ENCODE measurements at regions not wholly inside any gene's neighbourhood (a gene's known extent, or its start where the extent isn't known, plus 50 kb on each side); places are given as distances from the start of the nearest gene placed in this dataset.

GRCh38 chr2:8563814-8564474 lies 117.9 kb upstream of the ID2 start:
- Mint-ChIP-seq H3K4me3 (no peak overlapping the region), H3K27me3 (ENCODE audit: insufficient read depth) (peaks cover 18% of the 10 kb centered on the region), H3K27ac (no peak overlapping the region), H3K9me3 (peaks cover 1% of the 10 kb centered on the region; the same call in 1 of the 2 replicates), H3K4me1 (ENCODE audit: low read depth) (no peaks in the 10 kb centered on the region), H3K36me3 (ENCODE audit: low read depth) (no peaks in the 10 kb centered on the region)
- TF ChIP-seq, protein P1, sequence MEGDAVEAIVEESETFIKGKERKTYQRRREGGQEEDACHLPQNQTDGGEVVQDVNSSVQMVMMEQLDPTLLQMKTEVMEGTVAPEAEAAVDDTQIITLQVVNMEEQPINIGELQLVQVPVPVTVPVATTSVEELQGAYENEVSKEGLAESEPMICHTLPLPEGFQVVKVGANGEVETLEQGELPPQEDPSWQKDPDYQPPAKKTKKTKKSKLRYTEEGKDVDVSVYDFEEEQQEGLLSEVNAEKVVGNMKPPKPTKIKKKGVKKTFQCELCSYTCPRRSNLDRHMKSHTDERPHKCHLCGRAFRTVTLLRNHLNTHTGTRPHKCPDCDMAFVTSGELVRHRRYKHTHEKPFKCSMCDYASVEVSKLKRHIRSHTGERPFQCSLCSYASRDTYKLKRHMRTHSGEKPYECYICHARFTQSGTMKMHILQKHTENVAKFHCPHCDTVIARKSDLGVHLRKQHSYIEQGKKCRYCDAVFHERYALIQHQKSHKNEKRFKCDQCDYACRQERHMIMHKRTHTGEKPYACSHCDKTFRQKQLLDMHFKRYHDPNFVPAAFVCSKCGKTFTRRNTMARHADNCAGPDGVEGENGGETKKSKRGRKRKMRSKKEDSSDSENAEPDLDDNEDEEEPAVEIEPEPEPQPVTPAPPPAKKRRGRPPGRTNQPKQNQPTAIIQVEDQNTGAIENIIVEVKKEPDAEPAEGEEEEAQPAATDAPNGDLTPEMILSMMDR (IDR thresholded peaks at IDR 0.05) = no peak
- DNase-seq = no peak

- TF ChIP-seq, protein P1 (IDR thresholded peaks at IDR 0.05) = no peak
- DNase-seq = no peak
- no peaks in the 10 kb centered on the region for H3K4me1 Mint-ChIP-seq (ENCODE audit: low read depth)
- no peak overlapping the region for H3K27ac Mint-ChIP-seq
- H3K9me3 Mint-ChIP-seq = no peaks in the 10 kb centered on the region; the same call in 1 of the 2 replicates
- no peaks in the 10 kb centered on the region for H3K36me3 Mint-ChIP-seq (ENCODE audit: low read depth)
- H3K4me3 Mint-ChIP-seq = no peak overlapping the region
- peaks cover 22% of the 10 kb centered on the region for H3K27me3 Mint-ChIP-seq (ENCODE audit: insufficient read depth)
Measured at GRCh38 chr2:8564475-8564874, 117.4 kb upstream of the ID2 start.

- H3K4me1 Mint-ChIP-seq (ENCODE audit: low read depth) = no peaks in the 10 kb centered on the region
- H3K27me3 Mint-ChIP-seq (ENCODE audit: insufficient read depth) = peaks cover 23% of the 10 kb centered on the region
- no peaks in the 10 kb centered on the region for H3K36me3 Mint-ChIP-seq (ENCODE audit: low read depth)
- TF ChIP-seq, protein P1 (IDR thresholded peaks at IDR 0.05) = no peak
- H3K9me3 Mint-ChIP-seq = no peaks in the 10 kb centered on the region; the same call in 1 of the 2 replicates
- H3K4me3 Mint-ChIP-seq = no peak overlapping the region
- H3K27ac Mint-ChIP-seq = no peak overlapping the region
- no peak for DNase-seq
Measured at GRCh38 chr2:8565399-8566154, 116.3 kb upstream of the ID2 start.

DNA sequence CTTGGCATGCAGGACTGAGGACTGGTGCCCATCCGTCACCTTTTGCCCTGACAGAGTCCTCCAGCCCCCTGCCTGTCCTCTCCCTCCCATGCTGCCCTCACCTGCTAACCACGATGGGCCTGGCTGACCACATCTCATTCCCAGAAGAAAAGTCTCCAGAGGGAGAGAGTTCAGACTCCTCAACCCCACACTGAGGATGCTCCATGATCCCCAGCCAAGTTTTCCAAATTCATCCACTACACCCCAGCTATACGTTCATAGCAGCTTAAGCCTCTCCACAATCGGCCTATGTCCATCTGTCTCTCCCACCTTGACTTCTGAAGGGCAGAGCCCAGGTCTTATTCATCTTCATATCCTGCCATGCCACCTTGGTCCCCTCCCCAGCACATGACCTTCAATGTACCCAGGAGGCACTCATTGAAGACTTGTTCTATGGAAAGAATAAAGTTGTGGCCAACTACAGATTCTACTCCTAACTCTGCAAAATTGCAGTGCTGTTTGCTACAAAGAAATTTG lies 115.6 kb upstream of the ID2 start:
- Mint-ChIP-seq H3K27ac (no peak overlapping the region), H3K9me3 (no peaks in the 10 kb centered on the region; the same call in 1 of the 2 replicates), H3K36me3 (ENCODE audit: low read depth) (no peaks in the 10 kb centered on the region), H3K4me3 (no peak overlapping the region), H3K4me1 (ENCODE audit: low read depth) (no peaks in the 10 kb centered on the region), H3K27me3 (ENCODE audit: insufficient read depth) (peaks cover 23% of the 10 kb centered on the region)
- no peak for DNase-seq
- TF ChIP-seq, protein P1 (IDR thresholded peaks at IDR 0.05) = no peak

DNA sequence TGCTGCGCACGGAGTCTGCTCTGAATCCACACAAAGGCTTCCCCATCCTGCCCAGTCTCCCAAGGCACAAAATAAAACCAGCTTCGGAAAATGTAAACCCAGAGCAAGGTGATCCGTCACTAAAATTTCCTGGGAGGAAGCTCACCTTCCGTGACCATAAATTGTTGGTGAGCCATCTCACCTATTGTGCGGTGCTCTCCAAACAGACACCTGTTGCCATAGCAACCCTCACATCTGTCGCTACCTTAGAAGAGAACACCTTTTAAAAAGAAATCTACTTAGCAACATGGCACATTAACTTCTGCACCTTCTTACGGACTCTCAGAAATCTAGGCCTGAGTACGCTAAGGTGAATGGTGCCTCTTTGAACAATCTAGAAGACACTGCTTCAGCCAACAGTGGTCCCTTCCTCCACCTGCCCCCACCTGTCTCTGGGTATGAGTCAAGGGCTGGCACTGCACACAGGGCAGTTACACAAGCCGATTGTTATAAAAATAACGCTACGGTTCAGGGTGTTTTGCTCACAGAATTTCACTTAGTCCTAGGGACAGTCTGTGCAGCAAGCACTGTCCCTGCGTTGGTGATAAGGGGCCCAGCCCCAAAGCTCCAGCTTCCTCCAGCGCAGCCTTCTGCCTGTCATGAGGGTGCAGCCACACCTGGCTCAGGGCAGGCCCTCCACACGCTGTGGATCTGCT lies 114.9 kb upstream of the ID2 start:
- H3K4me3 Mint-ChIP-seq = no peak overlapping the region
- no peaks in the 10 kb centered on the region for H3K36me3 Mint-ChIP-seq (ENCODE audit: low read depth)
- H3K27ac Mint-ChIP-seq = no peak overlapping the region
- DNase-seq = no peak
- TF ChIP-seq, protein P1 (IDR thresholded peaks at IDR 0.05) = no peak
- H3K9me3 Mint-ChIP-seq = no peaks in the 10 kb centered on the region; the same call in 1 of the 2 replicates
- H3K27me3 Mint-ChIP-seq (ENCODE audit: insufficient read depth) = peaks cover 23% of the 10 kb centered on the region
- no peaks in the 10 kb centered on the region for H3K4me1 Mint-ChIP-seq (ENCODE audit: low read depth)

Measured in HFFc6 (cell line).